ENCODE measurements at regions not wholly inside any gene's neighbourhood (a gene's known extent, or its start where the extent isn't known, plus 50 kb on each side); places are given as distances from the start of the nearest gene placed in this dataset.
"Not testable (repeated sequence)": the region's sequence is repeated elsewhere in the genome, so short reads cannot be mapped to it uniquely, and the experiment has no call there.

GRCh38 chr4:28062562-28062961 lies 1201.9 kb downstream of the STIM2 start:
- intact Hi-C loops (cut with micrococcal nuclease), result no loop called here

GRCh38 chr4:28073860-28074555 lies 1213.4 kb downstream of the STIM2 start:
- intact Hi-C loops (cut with micrococcal nuclease), result no loop called here

- intact Hi-C loops (cut with micrococcal nuclease), result no loop called here
Measured at GRCh38 chr4:28075401-28075956, 1214.8 kb downstream of the STIM2 start.

GRCh38 chr4:28077203-28077602 lies 1216.6 kb downstream of the STIM2 start:
- intact Hi-C loops (cut with micrococcal nuclease), result not testable (repeated sequence)

GRCh38 chr4:28082686-28083390 lies 1222.2 kb downstream of the STIM2 start:
- intact Hi-C loops (cut with micrococcal nuclease), result no loop called here

GRCh38 chr4:28092610-28093009 lies 1232.0 kb downstream of the STIM2 start:
- intact Hi-C loops (cut with micrococcal nuclease), result no loop called here

- intact Hi-C loops (cut with micrococcal nuclease), result no loop called here
Measured at GRCh38 chr4:28093071-28093470, 1232.4 kb downstream of the STIM2 start.

- intact Hi-C loops (cut with micrococcal nuclease), result no loop called here
Measured at GRCh38 chr4:28101583-28101982, 1240.9 kb downstream of the STIM2 start.

- intact Hi-C loops (cut with micrococcal nuclease), result no loop called here
Measured at GRCh38 chr4:28105271-28105859, 1244.7 kb downstream of the STIM2 start.

GRCh38 chr4:28106155-28106554 lies 1245.5 kb downstream of the STIM2 start:
- intact Hi-C loops (cut with micrococcal nuclease), result no loop called here

- intact Hi-C loops (cut with micrococcal nuclease), result no loop called here
Measured at GRCh38 chr4:28109801-28110200, 1249.2 kb downstream of the STIM2 start.

GRCh38 chr4:28112691-28113335 lies 1252.2 kb downstream of the STIM2 start:
- intact Hi-C loops (cut with micrococcal nuclease), result not testable (repeated sequence)

GRCh38 chr4:28113586-28113985 lies 1252.9 kb downstream of the STIM2 start:
- intact Hi-C loops (cut with micrococcal nuclease), result not testable (repeated sequence)

- intact Hi-C loops (cut with micrococcal nuclease), result not testable (repeated sequence)
Measured at GRCh38 chr4:28116526-28117083, 1256.0 kb downstream of the STIM2 start.

GRCh38 chr4:28117084-28117682 lies 1256.5 kb downstream of the STIM2 start:
- intact Hi-C loops (cut with micrococcal nuclease), result no loop called here

GRCh38 chr4:28146191-28146590 lies 1285.5 kb downstream of the STIM2 start:
- intact Hi-C loops (cut with micrococcal nuclease), result no loop called here

GRCh38 chr4:28148221-28148620 lies 1287.6 kb downstream of the STIM2 start:
- intact Hi-C loops (cut with micrococcal nuclease), result no loop called here

- intact Hi-C loops (cut with micrococcal nuclease), result no loop called here
Measured at GRCh38 chr4:28149762-28150161, 1289.1 kb downstream of the STIM2 start.

GRCh38 chr4:28151314-28151713 lies 1290.7 kb downstream of the STIM2 start:
- intact Hi-C loops (cut with micrococcal nuclease), result no loop called here

- intact Hi-C loops (cut with micrococcal nuclease), result no loop called here
Measured at GRCh38 chr4:28167411-28167810, 1306.8 kb downstream of the STIM2 start.

- intact Hi-C loops (cut with micrococcal nuclease), result no loop called here
Measured at GRCh38 chr4:28176942-28177341, 1316.3 kb downstream of the STIM2 start.

All from T-helper 1 cell treated with Interleukin-12 subunit alpha and Interleukin-12 subunit beta and Interleukin-4 antibody, amounts not matched to agents 30 ng/mL and 1 ng/mL, for 36 hours (primary cell).